HepG2 (cell line): ENCODE measurements at regions not wholly inside any gene's neighbourhood (a gene's known extent, or its start where the extent isn't known, plus 50 kb on each side); places are given as distances from the start of the nearest gene placed in this dataset.

Experiments
- ZNF431 ChIP-seq: sonication (generic); formaldehyde crosslinking; IDR thresholded peaks from 2 replicates; pipeline ENCODE4 v1.9.0; 2022; ENCODE audit warnings: missing genetic modification reagents, low read depth, mild to moderate bottlenecking, borderline replicate concordance
- TF ChIP-seq, protein P1 (sequence below): sonication (generic); formaldehyde crosslinking; IDR thresholded peaks from 2 replicates; pipeline ENCODE4 v1.4.0; 2020; ENCODE audit warnings: missing genetic modification reagents
- TF ChIP-seq, protein P2 (sequence below): sonication (generic); formaldehyde crosslinking; IDR thresholded peaks from 2 replicates; pipeline ENCODE4 v1.8.1; 2023; ENCODE audit warnings: missing genetic modification reagents, inconsistent platforms, borderline replicate concordance

DNA sequence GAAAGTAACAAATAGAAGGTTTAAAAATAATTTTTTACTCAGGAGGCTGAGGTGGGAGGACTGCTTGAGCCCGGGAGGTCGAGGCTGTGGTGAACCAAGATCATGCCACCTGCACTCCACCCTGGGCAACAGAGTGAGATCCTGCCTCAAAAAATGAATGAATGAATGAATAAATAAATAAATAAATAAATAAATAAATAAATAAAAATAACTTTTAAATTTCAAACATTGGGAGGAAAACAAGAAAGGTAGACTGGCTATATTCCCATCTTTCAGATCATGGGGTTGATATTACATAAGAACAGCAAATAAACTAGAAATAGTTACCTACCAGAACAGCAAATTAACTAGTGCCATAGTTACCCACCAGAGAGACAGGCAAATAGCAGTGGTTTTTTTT, 75.7 kb downstream of the LHX2 start:
- TF ChIP-seq, protein P1, sequence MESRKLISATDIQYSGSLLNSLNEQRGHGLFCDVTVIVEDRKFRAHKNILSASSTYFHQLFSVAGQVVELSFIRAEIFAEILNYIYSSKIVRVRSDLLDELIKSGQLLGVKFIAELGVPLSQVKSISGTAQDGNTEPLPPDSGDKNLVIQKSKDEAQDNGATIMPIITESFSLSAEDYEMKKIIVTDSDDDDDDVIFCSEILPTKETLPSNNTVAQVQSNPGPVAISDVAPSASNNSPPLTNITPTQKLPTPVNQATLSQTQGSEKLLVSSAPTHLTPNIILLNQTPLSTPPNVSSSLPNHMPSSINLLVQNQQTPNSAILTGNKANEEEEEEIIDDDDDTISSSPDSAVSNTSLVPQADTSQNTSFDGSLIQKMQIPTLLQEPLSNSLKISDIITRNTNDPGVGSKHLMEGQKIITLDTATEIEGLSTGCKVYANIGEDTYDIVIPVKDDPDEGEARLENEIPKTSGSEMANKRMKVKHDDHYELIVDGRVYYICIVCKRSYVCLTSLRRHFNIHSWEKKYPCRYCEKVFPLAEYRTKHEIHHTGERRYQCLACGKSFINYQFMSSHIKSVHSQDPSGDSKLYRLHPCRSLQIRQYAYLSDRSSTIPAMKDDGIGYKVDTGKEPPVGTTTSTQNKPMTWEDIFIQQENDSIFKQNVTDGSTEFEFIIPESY (CRISPR knock-in tag): no peak
- no peak for TF ChIP-seq ZNF431 (CRISPR knock-in tag)
- TF ChIP-seq, protein P2, sequence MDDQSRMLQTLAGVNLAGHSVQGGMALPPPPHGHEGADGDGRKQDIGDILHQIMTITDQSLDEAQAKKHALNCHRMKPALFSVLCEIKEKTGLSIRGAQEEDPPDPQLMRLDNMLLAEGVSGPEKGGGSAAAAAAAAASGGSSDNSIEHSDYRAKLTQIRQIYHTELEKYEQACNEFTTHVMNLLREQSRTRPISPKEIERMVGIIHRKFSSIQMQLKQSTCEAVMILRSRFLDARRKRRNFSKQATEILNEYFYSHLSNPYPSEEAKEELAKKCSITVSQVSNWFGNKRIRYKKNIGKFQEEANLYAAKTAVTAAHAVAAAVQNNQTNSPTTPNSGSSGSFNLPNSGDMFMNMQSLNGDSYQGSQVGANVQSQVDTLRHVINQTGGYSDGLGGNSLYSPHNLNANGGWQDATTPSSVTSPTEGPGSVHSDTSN (CRISPR knock-in tag): no peak
